Limb (tissue), 2 donors: ENCODE measurements at regions not wholly inside any gene's neighbourhood (a gene's known extent, or its start where the extent isn't known, plus 50 kb on each side); places are given as distances from the start of the nearest gene placed in this dataset.

Source experiments
- DNase-seq, 2 donors: peaks; one replicate each; pipeline ENCODE4 v3.0.0-alpha.2; 2016; ENCODE audit errors: extremely low spot score in 2 of 2

GRCh38 chr15:31262143-31262530 is 64.5 kb upstream of the KLF13 start:
- DNase-seq = no peak

GRCh38 chr15:31262901-31263671 is 63.5 kb upstream of the KLF13 start:
- peak in 1 of 2 donors; percentile 9 for DNase-seq

DNA sequence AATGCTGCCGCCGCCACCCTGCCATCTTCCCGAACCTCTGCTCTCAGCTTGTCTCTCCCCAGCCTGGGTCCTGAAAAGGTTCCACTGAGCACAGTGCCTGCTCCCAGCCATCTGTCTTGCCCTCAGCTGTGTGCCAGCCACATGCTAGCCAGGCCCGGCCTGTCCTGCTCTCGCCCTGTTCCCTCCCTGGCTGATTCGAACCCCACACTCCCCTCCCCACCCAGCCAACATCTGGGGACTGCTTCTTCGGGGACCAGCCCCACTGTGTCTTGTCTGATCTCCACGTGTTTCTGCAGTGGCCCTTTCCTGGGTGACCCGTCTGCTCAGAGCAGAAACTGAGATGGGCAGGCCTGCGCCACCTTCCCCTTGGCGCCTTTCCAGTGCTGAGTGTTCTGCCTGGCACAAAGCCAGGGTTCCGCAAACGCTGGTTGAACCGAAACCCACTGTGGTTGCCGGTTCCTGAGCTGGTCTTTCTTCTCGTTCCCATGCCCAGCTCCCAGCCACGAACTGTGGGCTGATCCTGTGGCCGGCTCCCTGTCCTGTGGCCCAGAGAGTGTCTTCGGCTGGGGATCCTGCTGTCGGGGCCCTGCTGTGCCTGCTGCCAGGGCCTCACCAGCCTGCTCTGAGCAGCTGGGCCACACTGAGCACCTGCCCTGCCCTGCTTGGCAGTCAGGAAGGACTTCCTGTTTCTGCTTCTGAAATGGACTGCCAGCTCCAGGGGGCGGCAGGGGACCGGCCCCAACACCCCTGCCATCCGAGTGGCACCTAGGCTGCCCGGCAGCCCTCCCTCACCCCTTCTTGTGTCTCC is 62.7 kb upstream of the KLF13 start:
- DNase-seq = peak in 1 of 2 donors; percentile 66

GRCh38 chr15:31264559-31265089 is 62.0 kb upstream of the KLF13 start:
- no peak for DNase-seq

GRCh38 chr15:31265090-31265870 is 61.4 kb upstream of the KLF13 start:
- DNase-seq = peak in 1 of 2 donors; percentile 24

- peak; percentile 34 to 38 for DNase-seq
These were observed 60.5 kb upstream of the KLF13 start for GRCh38 chr15:31265871-31266711.

GRCh38 chr15:31266712-31267111 is 59.9 kb upstream of the KLF13 start:
- no peak for DNase-seq

DNA sequence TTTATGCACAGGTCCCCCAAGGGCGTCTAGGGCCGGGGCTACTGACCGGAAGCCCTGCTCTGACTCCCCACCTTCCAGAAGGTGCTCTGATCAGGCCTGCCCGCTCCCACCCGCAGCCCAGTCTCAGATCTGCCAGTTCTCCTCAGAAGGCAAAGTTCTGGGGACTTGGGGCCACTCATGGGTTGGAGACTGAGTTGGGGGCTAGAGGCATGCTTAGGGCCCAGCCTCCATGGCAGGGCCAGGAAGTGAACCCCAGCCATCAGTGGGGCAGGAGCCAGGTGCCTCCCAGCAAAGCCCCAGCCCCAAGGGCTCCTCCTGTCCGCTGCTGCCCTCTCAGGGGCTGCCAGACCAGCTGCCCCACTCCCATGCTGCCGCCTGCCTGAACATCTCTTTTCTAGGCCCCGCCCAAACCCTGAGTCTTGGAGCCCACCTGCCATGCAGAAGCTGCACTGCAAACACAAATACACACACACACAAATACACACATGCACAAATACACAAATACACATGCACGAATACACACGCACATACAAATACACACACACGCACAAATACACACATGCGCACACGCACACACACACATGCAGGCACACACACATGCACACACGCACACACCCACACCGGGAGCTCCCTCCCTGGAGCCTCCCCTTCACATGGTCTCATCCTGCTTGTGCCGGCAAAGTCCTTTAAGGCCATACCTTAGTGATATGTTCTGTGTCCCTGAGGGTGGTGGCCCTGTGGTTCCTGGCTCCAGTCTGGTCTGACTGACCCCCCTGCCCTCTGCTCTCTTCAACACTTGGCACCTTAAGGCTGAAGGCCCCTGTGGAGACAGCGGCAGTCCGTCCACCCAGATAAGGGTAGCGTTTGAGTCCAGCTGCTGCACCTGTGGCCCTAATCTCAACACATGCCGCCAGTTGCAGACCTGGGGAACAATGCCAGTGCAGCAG is 59.2 kb upstream of the KLF13 start:
- no peak for DNase-seq

DNA sequence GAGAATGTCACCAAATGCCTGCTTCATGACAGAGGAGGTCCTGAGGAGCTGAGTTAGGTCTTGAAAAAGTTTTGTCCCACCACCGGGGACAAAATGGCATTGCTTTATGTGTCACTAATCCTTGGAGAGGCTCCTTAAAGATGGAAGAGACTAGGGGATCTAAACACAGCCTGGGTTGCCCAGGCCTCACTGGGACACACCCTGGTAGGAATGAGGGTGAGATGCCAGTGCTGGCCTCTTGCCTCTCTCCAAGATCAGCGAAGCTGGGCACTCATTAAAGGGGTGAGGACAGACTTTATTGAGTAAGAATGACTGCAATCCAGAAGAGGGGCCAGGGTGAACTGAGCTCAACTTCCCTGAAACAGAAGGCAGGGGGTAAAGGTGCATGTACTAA is 58.5 kb upstream of the KLF13 start:
- DNase-seq = peak in 1 of 2 donors; percentile 9

DNA sequence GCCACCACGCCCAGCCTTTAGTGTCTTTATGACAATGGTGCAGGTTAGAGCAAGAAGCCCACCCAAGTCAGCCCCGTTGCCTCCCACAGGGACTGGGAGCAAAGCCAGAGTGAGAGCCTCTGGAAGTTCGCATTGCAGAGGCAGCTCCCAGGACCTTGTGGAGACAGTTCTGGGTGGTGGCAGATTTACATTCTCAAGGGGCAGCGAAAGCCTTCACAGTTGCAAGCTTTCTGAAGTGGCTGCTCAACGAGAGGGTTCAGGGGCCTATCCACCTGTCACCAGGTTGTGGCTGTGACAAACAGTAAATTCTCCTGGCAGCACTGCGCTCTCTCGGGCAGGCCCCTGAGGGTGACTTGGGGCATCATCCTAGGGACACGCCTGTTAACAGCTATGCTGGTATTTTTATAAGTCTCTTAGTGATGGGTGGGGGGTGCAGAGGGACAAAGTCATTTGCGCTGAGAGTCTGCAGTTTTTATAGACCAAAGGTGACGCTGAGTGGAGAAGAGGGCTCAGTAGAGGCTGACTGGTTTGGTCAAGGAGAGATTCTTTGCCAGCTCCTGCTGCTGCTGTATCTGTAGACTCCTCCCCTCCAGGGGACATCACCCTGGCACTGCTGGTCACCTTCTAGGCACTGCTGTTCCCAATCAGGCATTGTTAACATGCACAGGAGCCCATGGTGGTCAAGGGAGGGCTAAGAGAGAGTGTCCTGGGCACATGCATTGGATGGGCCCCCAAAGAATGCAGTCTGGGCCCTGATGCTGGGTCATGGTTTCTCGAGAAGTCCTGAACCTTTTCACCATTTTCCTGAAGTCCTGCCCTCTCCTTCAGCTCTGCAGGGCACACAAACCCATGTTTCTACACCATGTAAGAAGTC is 57.5 kb upstream of the KLF13 start:
- peak in 1 of 2 donors; percentile 16 for DNase-seq

DNA sequence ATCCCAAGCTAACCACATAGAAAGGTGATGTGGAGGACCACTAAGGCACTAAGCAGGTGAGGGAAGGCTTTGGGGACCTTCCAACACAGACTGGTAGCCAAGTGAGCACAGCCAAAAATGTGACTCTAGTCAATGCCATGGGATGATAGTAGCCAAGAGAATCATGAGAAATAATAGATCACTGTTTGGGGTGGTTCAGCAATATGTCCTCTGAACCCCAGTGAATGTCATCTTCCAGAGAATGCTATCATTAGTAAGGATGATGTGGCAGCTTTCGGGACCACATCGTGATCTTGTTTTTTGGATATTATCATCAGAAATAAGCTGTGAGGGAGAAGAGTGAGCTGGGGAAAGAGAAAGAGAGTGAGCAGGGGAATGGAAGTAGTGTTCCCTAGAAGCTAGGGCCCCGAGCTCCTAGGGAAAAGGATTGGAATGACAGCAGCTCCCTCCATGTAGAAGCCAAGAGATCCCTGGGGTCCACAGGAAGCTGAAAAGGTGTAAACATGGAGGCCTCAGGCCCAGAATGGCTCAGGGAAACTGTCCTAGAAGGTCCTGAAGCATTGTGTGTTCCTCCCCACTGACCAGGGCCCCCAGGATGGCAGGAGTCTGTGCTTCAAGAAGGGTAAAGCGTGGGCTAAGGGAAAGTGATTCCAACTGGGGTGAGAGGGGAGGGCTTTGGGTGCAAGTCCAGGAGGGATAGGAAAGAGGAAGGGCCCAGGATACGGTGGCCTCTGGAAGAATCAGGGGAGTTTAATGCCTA is 56.6 kb upstream of the KLF13 start:
- DNase-seq = no peak

GRCh38 chr15:31270767-31271166 is 55.9 kb upstream of the KLF13 start:
- DNase-seq = no peak

GRCh38 chr15:31271224-31271635 is 55.4 kb upstream of the KLF13 start:
- DNase-seq = no peak

- no peak for DNase-seq
These were observed 54.7 kb upstream of the KLF13 start for GRCh38 chr15:31271711-31272557.

GRCh38 chr15:31272558-31273257 is 53.9 kb upstream of the KLF13 start:
- DNase-seq = no peak

GRCh38 chr15:31273258-31273941 is 53.2 kb upstream of the KLF13 start:
- no peak for DNase-seq
